ENCODE measurements at regions not wholly inside any gene's neighbourhood (a gene's known extent, or its start where the extent isn't known, plus 50 kb on each side); places are given as distances from the start of the nearest gene placed in this dataset.

- Histone ChIP-seq H3K9me3 (no peaks in the 10 kb centered on the region), H3K4me3 (no peak overlapping the region), H3K27me3 (replicated peaks in 1 of 7) (peaks cover 0 to 23% (median 0%) of the 10 kb centered on the region in 7 donors), H3K36me3 (no peaks in the 10 kb centered on the region), H3K4me1 (no peaks in the 10 kb centered on the region), H3K27ac (no peak overlapping the region)
- 80 to 86% (median 84%) methylated on average over 4 of the region's 4 CpGs for WGBS, 5 donors
- intact Hi-C loops (cut with DNase I; ENCODE audit: low total_unique reads): no loop called here
- DNase-seq: no peak
- TF ChIP-seq POLR2A (IDR thresholded peaks at IDR 0.05): no peak
- no peak for TF ChIP-seq POLR2AphosphoS5 (IDR thresholded peaks at IDR 0.05)
- TF ChIP-seq CTCF (IDR thresholded peaks at IDR 0.05 in 8 of 11, conservative IDR thresholded peaks at IDR 0.05 in 3 of 11): no peak
Measured at GRCh38 chr20:57901526-57901925, 191.7 kb upstream of the PMEPA1 start.

DNA sequence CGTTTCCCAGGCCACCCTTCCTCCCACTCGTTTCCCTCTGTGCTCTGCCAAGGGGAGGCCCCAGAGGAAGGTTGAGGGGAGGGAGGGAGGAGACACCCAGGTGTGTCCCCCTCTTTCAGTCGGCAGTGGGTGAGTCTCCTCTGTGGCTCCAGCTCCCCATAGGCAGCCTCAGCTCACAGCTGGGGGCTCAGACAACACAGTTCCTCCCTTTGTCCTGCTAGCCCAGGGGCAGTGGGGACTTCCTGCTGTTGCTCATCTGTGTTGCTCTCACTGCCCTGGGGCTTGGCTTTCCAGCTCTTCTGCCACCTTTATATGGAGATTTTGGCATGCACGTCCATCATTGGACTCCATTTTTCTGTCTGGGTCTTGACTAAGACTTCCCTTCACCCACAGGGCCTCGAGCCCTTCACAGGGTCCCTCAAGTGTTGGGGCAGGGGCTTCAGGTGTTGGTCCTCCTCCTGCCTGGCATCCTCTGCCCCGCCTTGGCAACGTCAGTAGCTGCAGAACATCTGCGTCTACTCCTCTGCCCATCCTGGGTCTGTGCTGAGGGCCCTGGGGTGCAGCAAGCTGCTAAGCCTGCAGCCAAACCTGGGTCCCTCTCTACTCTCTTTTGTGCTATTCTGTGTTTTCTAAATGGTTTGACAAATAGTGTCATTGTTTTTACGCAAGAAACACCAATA lies 190.6 kb upstream of the PMEPA1 start:
- DNase-seq: peak; percentile 55
- intact Hi-C loops (cut with DNase I; ENCODE audit: low total_unique reads): no loop called here
- Histone ChIP-seq H3K36me3 (no peaks in the 10 kb centered on the region), H3K4me1 (no peaks in the 10 kb centered on the region), H3K27me3 (replicated peaks in 1 of 7) (peaks cover 0 to 23% (median 0%) of the 10 kb centered on the region in 7 donors), H3K4me3 (no peak overlapping the region), H3K9me3 (no peaks in the 10 kb centered on the region), H3K27ac (no peak overlapping the region)
- WGBS, 5 donors: 57 to 60% (median 58%) methylated on average over 8 to 9 of the region's 9 CpGs
- no peak for TF ChIP-seq POLR2AphosphoS5 (IDR thresholded peaks at IDR 0.05)
- no peak for TF ChIP-seq POLR2A (IDR thresholded peaks at IDR 0.05)
- TF ChIP-seq CTCF (IDR thresholded peaks at IDR 0.05 in 8 of 11, conservative IDR thresholded peaks at IDR 0.05 in 3 of 11): no peak

DNA sequence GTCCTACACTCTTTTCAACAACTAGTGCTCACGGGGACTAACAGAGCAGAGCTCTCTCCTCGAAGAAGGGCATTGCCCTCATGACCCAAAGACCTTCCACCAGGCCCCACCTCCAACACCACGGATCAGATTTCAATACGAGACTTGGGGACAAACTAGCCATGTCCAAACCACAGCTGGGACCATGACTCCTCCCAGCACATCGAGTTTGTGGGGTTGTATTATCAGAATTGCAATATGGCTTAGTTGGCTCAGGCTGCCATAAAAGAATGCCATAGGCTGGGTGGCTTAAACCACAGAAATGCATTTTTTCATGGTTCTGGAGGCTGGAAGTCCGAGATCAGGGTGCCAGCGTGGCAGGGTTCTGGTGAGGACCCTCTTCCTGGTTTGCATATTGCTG lies 189.7 kb upstream of the PMEPA1 start:
- Histone ChIP-seq H3K27ac (no peak overlapping the region), H3K4me1 (no peaks in the 10 kb centered on the region), H3K9me3 (no peaks in the 10 kb centered on the region), H3K27me3 (replicated peaks in 1 of 7) (peaks cover 0 to 23% (median 0%) of the 10 kb centered on the region in 7 donors), H3K4me3 (no peak overlapping the region), H3K36me3 (no peaks in the 10 kb centered on the region)
- 73 to 82% (median 78%) methylated on average over 7 of the region's 7 CpGs for WGBS, 5 donors
- no peak for TF ChIP-seq POLR2A (IDR thresholded peaks at IDR 0.05)
- TF ChIP-seq POLR2AphosphoS5 (IDR thresholded peaks at IDR 0.05): no peak
- no peak for TF ChIP-seq CTCF (IDR thresholded peaks at IDR 0.05 in 8 of 11, conservative IDR thresholded peaks at IDR 0.05 in 3 of 11)
- DNase-seq: peak; percentile 23
- intact Hi-C loops (cut with DNase I; ENCODE audit: low total_unique reads): no loop called here

DNA sequence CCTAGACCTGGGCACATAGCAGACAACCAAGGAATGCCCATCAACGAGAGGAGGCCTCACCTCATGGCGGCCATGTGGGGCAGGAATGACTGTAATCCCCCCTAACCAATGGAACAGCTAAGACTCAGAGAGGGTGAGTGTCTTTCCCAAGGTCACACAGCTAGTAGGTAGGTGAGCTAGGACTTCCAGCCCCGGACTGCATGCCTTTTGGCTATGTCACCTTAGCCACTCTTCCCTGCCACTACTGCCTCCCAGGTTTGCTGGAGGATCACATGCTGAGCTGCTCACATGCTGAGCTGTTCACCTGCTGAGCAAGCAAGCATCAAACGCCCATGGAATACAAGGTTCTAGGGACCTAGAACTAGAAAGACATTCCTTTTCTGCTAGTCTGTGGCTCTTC lies 188.5 kb upstream of the PMEPA1 start:
- 80 to 92% (median 85%) methylated on average over 4 of the region's 4 CpGs for WGBS, 5 donors
- intact Hi-C loops (cut with DNase I; ENCODE audit: low total_unique reads): no loop called here

More for the DNA sequence above, 188.5 kb upstream of the PMEPA1 start:
- no peak overlapping the region for H3K27ac ChIP-seq
- DNase-seq: peak; percentile 39
- no peaks in the 10 kb centered on the region for H3K36me3 ChIP-seq
- peaks cover 0 to 27% (median 0%) of the 10 kb centered on the region in 7 donors for H3K27me3 ChIP-seq (replicated peaks in 1 of 7)
- no peaks in the 10 kb centered on the region for H3K9me3 ChIP-seq
- no peak overlapping the region for H3K4me3 ChIP-seq
- TF ChIP-seq POLR2AphosphoS5 (IDR thresholded peaks at IDR 0.05) (no peak), CTCF (IDR thresholded peaks at IDR 0.05 in 8 of 11, conservative IDR thresholded peaks at IDR 0.05 in 3 of 11) (no peak), POLR2A (IDR thresholded peaks at IDR 0.05) (no peak)
- H3K4me1 ChIP-seq: no peaks in the 10 kb centered on the region
